ENCODE measurements at regions not wholly inside any gene's neighbourhood (a gene's known extent, or its start where the extent isn't known, plus 50 kb on each side); places are given as distances from the start of the nearest gene placed in this dataset.
"Not testable (repeated sequence)": the region's sequence is repeated elsewhere in the genome, so short reads cannot be mapped to it uniquely, and the experiment has no call there.

DNA sequence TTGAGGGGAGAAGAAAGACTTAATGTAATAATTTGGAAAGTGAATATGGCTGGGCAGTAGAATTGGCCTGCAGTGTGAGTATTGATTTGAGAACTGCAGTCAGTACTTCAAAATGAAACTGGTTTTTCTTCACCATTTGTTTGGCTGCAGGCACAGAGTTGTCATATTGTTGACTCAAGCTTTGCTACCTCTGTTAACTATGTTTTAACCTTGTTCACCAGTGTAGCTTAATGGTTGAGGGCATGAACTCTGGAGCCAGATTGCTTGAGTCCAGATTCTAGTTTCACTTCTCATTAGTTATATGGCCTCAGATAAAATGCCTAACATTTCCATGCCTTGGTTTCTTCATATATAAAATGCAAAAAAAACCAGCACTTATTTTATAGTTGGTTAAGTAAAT is 64.1 kb downstream of the CFAP44 start:
- in situ Hi-C loops (cut with MboI; ENCODE audit: low sequenced_read_pairs, unreplicated experiment): no loop called here
- TF ChIP-seq CTCF (IDR thresholded peaks at IDR 0.05; ENCODE audit: borderline replicate concordance, control extremely low read depth, extremely low read depth, insufficient read depth, missing control alignments): no peak
- DNase-seq (ENCODE audit: low spot score): no peak

DNA sequence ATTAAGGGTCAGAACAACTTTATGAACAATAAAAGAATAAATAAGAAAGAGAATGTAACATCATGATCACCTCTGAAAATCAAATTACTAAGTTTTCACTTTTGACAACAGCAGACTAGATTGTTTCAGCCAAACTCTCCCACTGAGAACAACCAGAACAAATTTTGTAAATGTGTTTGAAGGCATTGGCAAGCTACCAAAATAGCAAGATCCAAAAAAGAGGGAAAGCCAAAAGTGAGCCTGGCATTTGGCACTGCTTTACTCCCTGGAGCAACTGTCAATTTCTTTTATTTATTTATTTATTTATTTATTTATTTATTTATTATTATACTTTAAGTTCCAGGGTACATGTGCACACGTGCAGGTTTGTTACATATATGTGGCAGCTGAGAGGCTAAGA is 67.2 kb downstream of the CFAP44 start:
- no peak for DNase-seq (ENCODE audit: low spot score)
- in situ Hi-C loops (cut with MboI; ENCODE audit: low sequenced_read_pairs, unreplicated experiment): no loop called here
- TF ChIP-seq CTCF (IDR thresholded peaks at IDR 0.05; ENCODE audit: borderline replicate concordance, control extremely low read depth, extremely low read depth, insufficient read depth, missing control alignments): no peak

GRCh38 chr3:113366800-113367199 is 74.5 kb downstream of the CFAP44 start:
- in situ Hi-C loops (cut with MboI; ENCODE audit: low sequenced_read_pairs, unreplicated experiment); DNase-seq (ENCODE audit: low spot score): not testable (repeated sequence)

DNA sequence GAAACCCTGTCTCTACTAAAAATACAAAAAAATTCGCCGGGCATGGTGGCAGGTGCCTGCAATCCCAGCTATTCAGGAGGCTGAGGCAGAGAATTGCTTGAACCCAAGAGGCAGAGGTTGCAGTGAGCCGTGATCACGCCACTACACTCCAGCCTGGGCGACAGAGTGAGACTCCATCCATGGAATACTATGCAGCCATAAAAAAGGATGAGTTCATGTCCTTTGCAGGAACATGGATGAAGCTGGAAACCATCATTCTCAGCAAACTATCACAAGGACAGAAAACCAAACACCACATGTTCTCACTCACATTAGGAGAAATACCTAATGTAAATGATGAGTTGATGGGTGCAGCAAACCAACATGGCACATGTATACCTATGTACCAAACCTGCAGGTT is 86.0 kb downstream of the CFAP44 start:
- in situ Hi-C loops (cut with MboI; ENCODE audit: low sequenced_read_pairs, unreplicated experiment); DNase-seq (ENCODE audit: low spot score): not testable (repeated sequence)

DNA sequence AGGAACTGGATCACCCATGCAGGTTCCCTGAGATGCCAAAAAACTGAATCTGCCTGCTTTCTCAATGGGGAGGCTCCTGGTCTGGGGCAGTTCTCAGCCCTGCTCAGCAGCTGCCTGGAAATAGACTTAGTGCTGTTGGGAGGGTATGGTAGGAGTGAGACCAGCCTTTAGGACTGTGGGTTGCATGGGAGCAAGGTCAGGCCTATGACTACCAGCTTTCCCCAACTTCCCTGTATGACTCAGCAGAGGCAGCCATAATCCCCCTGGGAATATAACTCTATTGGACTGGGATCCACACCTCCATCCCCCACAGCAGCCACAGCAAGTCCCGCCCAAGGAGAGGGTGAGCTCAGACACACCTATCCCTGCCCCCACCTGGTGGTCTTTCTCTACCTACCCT is 87.0 kb downstream of the CFAP44 start:
- no peak for TF ChIP-seq CTCF (IDR thresholded peaks at IDR 0.05; ENCODE audit: borderline replicate concordance, control extremely low read depth, extremely low read depth, insufficient read depth, missing control alignments)
- in situ Hi-C loops (cut with MboI; ENCODE audit: low sequenced_read_pairs, unreplicated experiment): no loop called here
- no peak for DNase-seq (ENCODE audit: low spot score)

GRCh38 chr3:113353678-113354077 is 87.6 kb downstream of the CFAP44 start:
- TF ChIP-seq CTCF (IDR thresholded peaks at IDR 0.05; ENCODE audit: borderline replicate concordance, control extremely low read depth, extremely low read depth, insufficient read depth, missing control alignments): no peak
- no peak for DNase-seq (ENCODE audit: low spot score)
- in situ Hi-C loops (cut with MboI; ENCODE audit: low sequenced_read_pairs, unreplicated experiment): no loop called here

DNA sequence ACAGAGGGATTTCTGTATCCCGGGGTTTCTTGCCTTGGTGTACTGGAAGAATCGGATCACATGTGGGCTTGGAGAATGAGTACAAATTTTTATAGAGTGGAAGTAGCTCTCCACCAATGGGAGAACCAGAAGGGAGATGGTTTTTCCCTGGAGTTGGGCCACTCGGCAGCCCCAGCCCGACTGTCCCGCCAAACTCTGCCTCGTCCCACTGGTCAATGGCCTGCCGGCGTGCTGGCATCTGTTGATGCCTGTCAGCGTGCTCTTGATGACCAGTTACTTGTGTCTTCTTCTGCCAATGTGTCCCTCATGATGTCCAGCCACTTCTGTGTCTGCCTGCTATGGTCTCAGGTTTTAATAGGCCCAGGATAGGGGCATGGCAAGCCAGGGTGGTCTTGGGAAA is 100.5 kb downstream of the CFAP44 start:
- in situ Hi-C loops (cut with MboI; ENCODE audit: low sequenced_read_pairs, unreplicated experiment): no loop called here
- no peak for DNase-seq (ENCODE audit: low spot score)
- TF ChIP-seq CTCF (IDR thresholded peaks at IDR 0.05; ENCODE audit: borderline replicate concordance, control extremely low read depth, extremely low read depth, insufficient read depth, missing control alignments): no peak

- DNase-seq (ENCODE audit: low spot score): no peak
- TF ChIP-seq CTCF (IDR thresholded peaks at IDR 0.05; ENCODE audit: borderline replicate concordance, control extremely low read depth, extremely low read depth, insufficient read depth, missing control alignments): peak; percentile 7
- in situ Hi-C loops (cut with MboI; ENCODE audit: low sequenced_read_pairs, unreplicated experiment): no loop called here
Measured at GRCh38 chr3:113339616-113340244, 101.6 kb downstream of the CFAP44 start.

Measured in GM13976 (cell line).